WTC11 (cell line): ENCODE measurements at regions not wholly inside any gene's neighbourhood (a gene's known extent, or its start where the extent isn't known, plus 50 kb on each side); places are given as distances from the start of the nearest gene placed in this dataset.

Experiments
- AFF4 ChIP-seq: sonication (generic); formaldehyde crosslinking; IDR thresholded peaks from 2 replicates; pipeline ENCODE4 v1.8.1; 2023; ENCODE audit warnings: mild to moderate bottlenecking, missing genetic modification reagents, borderline replicate concordance
- AR ChIP-seq: fragments of 250-450 bp; sonication (Bioruptor Pico); IDR thresholded peaks from 2 replicates; pipeline ENCODE4 v1.9.0; 2021; ENCODE audit warnings: mild to moderate bottlenecking

GRCh38 chr3:24040311-24040710, 95.2 kb downstream of the NR1D2 start:
- TF ChIP-seq AR (CRISPR knock-in tag): no peak
- no peak for TF ChIP-seq AFF4 (CRISPR knock-in tag)
